ENCODE measurements at regions not wholly inside any gene's neighbourhood (a gene's known extent, or its start where the extent isn't known, plus 50 kb on each side); places are given as distances from the start of the nearest gene placed in this dataset.

- ChIA-PET CTCF (no interaction called here), POLR2A (ENCODE audit: unreplicated experiment) (no interaction called here)
- no peak for TF ChIP-seq ELK1 (IDR thresholded peaks at IDR 0.05; ENCODE audit: borderline replicate concordance, low read depth, low read length)
- H3K36me3 ChIP-seq (ENCODE audit: control insufficient read depth, insufficient read depth, low read length), result no peaks in the 10 kb centered on the region
- no peaks in the 10 kb centered on the region for H4K20me1 ChIP-seq (ENCODE audit: insufficient read depth, low read length)
- no peak for DNase-seq
- H3K79me1 ChIP-seq (ENCODE audit: low read depth in 1 of 2, low read length in 2 of 2), result no peaks in the 10 kb centered on the region
- intact Hi-C loops (cut with micrococcal nuclease), result no loop called here
- H2BK20ac ChIP-seq (ENCODE audit: low read depth, low read length), result no peak overlapping the region
- dilution Hi-C loops (cut with HindIII; ENCODE audit: low sequenced_read_pairs, unreplicated experiment), result no loop called here
- H3K27ac ChIP-seq (ENCODE audit: insufficient read depth, low read length), result no peak overlapping the region
- H2BK15ac ChIP-seq (ENCODE audit: low read depth, low read length), result no peak overlapping the region
- no peaks in the 10 kb centered on the region for H3K9me1 ChIP-seq (ENCODE audit: insufficient read depth, low read length)
- H4K91ac ChIP-seq (ENCODE audit: insufficient read depth, low read depth, low read length), result no peak overlapping the region
- H2BK5ac ChIP-seq (ENCODE audit: low read depth, low read length, poor library complexity, severe bottlenecking), result no peak overlapping the region
- no peaks in the 10 kb centered on the region for H3K9me3 ChIP-seq (ENCODE audit: control insufficient read depth, insufficient read depth, low read length)
- no peak overlapping the region for H2AK5ac ChIP-seq (ENCODE audit: low read depth, low read length)
- H2BK120ac ChIP-seq (ENCODE audit: low read depth, low read length), result no peak overlapping the region
- H2AK9ac ChIP-seq (replicated peaks; ENCODE audit: low read depth, low read length, poor library complexity), result peak overlapping the region; percentile 28
- in situ Hi-C loops (cut with MboI; ENCODE audit: low sequenced_read_pairs), result no loop called here
- H3K4ac ChIP-seq (ENCODE audit: low read depth, low read length), result no peak overlapping the region
- no peak overlapping the region for H3K23ac ChIP-seq (ENCODE audit: low read depth, low read length)
- no peak overlapping the region for H3K56ac ChIP-seq (ENCODE audit: extremely low read depth, insufficient read depth, low read length)
- no peak overlapping the region for H3K14ac ChIP-seq (replicated peaks; ENCODE audit: low read depth, low read length)
- H3K27me3 ChIP-seq (ENCODE audit: control insufficient read depth, insufficient read depth, low read length), result 0 out of 2 replicates have a peak, but pooled peaks cover 2% of the 10 kb centered on the region
- no TSS peak for BruUV-seq (replicated peaks)
- no peak overlapping the region for H3K4me2 ChIP-seq (ENCODE audit: low read depth, low read length)
- no peak for ATAC-seq (ENCODE audit: low read depth)
- H3K9ac ChIP-seq (ENCODE audit: low read depth, low read length), result no peak overlapping the region
- H3K4me1 ChIP-seq (ENCODE audit: control insufficient read depth, insufficient read depth, low read length), result no peaks in the 10 kb centered on the region
- no peak overlapping the region for H3K18ac ChIP-seq (ENCODE audit: low read depth, low read length)
- no peak overlapping the region for H4K5ac ChIP-seq (ENCODE audit: low read depth, low read length)
- no peak overlapping the region for H4K8ac ChIP-seq (ENCODE audit: low read depth in 2 of 2, low read length in 2 of 2)
- H3K4me3 ChIP-seq (ENCODE audit: insufficient read depth, low read depth, low read length), result no peak overlapping the region
- H2AFZ ChIP-seq (replicated peaks; ENCODE audit: low read length, poor library complexity), result no peak overlapping the region
- no CpG with 5 or more reads among the region's 1 CpG for WGBS, 2 experiments (ENCODE audit: extremely low coverage in 2 of 2, insufficient read length in 1 of 2)
These were observed 120.2 kb upstream of the TNS3 start for GRCh38 chr7:47702080-47702479.
